Sigmoid colon (tissue), 6 donors: ENCODE measurements at regions not wholly inside any gene's neighbourhood (a gene's known extent, or its start where the extent isn't known, plus 50 kb on each side); places are given as distances from the start of the nearest gene placed in this dataset.

ENCODE experiments used
- DNase-seq: peaks from one replicate; pipeline ENCODE4 v3.0.0-alpha.2; 2019
- H3K27ac ChIP-seq, 4 donors: fragments of 200-600 bp; sonication (generic); one replicate each; pipeline ENCODE4 v1.5.1; 2016 to 2019; ENCODE audit warnings: mild to moderate bottlenecking in 1 of 4
- H3K27me3 ChIP-seq, 3 donors: fragments of 200-600 bp; sonication (generic); one replicate each; pipeline ENCODE4 v1.5.1; 2019; ENCODE audit warnings: mild to moderate bottlenecking in 1 of 3
- H3K36me3 ChIP-seq, 4 donors: fragments of 200-600 bp; sonication (generic); one replicate each; pipeline ENCODE4 v1.5.1; 2016 to 2019
- H3K4me1 ChIP-seq, 4 donors: fragments of 200-600 bp; sonication (generic); one replicate each; pipeline ENCODE4 v1.5.1; 2017 to 2019
- H3K4me3 ChIP-seq, 4 donors: fragments of 200-600 bp; sonication (generic); one replicate each; pipeline ENCODE4 v1.5.1; 2017 to 2019; ENCODE audit warnings: mild to moderate bottlenecking in 2 of 4, moderate library complexity in 1 of 4
- H3K9me3 ChIP-seq, 4 donors: fragments of 200-600 bp in 3 of 4; sonication (generic) in 3 of 4; one replicate each; pipeline versions ENCODE4 v1.5.1 to v1.6.1; 2013 to 2019
- CTCF ChIP-seq, 4 experiments: fragments of 450-650 bp in 3 of 4; fragments of 200-600 bp in 1 of 4; IDR thresholded peaks; one replicate each; pipeline ENCODE4 v1.5.1; 2016 to 2019; ENCODE audit warnings: antibody characterized with exemption in 4 of 4, mild to moderate bottlenecking in 3 of 4, moderate library complexity in 2 of 4
- EP300 ChIP-seq, 4 donors: sonication (generic); formaldehyde crosslinking; IDR thresholded peaks; one replicate each; pipeline ENCODE4 v1.6.1; 2017; ENCODE audit warnings: antibody characterized with exemption in 4 of 4
- POLR2A ChIP-seq, 2 donors: fragments of 450-650 bp; IDR thresholded peaks; one replicate each; pipeline ENCODE4 v1.6.1; 2016; ENCODE audit warnings: antibody characterized with exemption in 2 of 2, mild to moderate bottlenecking in 2 of 2, moderate library complexity in 2 of 2
- POLR2AphosphoS5 ChIP-seq, 4 donors: sonication (generic); formaldehyde crosslinking; IDR thresholded peaks; one replicate each; pipeline ENCODE4 v1.6.1; 2017; ENCODE audit warnings: antibody characterized with exemption in 4 of 4
- WGBS, 2 donors: extraction: QIAGEN DNeasy Blood & Tissue Kit; methylation state at CpG; one replicate each; pipeline ENCODE4 v1.1.7; 2013; 5-methylcytosine and 5-hydroxymethylcytosine counted together
- intact Hi-C: fragments of 100-400 bp; cut with DNase I; formaldehyde crosslinking; loops from one replicate; pipeline ENCODE4 v1.15.1; 2023
- donor health status: healthy with polysubstance abuse.
- donor health status: healthy.

DNA sequence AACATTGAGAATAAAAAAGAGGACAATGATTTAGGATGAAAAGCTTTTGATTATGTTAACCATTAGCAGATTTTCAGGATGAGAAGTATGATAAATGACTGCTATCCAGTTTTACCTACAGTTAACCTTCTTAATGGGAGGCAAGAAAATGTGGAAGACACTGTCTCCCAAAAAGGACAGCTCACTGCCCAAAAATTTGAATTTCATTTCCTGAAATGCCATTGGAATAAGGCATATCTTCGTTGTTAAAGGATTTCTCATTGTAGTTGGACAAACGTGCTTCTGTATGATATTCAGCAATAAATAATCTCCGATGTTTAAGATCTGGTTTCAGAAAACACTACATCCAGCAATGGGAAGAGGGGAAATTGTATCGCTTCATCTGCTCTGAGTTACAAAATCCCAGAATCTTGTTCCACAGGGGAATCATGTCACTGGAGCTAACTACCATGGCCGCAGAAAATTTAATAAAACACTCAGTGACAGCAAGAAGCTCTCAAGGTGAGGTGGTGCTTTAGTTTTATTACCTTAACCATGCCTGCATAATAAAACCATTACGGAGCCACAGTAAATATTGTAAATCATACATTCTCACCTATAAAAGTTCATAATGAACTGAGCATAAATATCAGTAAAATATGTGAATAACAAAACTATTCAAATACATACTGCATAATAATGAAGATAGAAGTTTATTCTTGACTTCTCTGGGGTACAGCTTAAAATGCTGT lies 552.3 kb downstream of the PCDH7 start:
- Histone ChIP-seq H3K27me3 (no peaks in the 10 kb centered on the region), H3K4me3 (no peak overlapping the region), H3K36me3 (no peaks in the 10 kb centered on the region), H3K9me3 (no peaks in the 10 kb centered on the region), H3K4me1 (no peaks in the 10 kb centered on the region), H3K27ac (no peak overlapping the region)
- no peak for DNase-seq
- intact Hi-C loops, result no loop called here
- 17 to 64% methylated on average over 6 of the region's 6 CpGs for WGBS, 2 donors
- TF ChIP-seq EP300 (IDR thresholded peaks at IDR 0.05), result no peak
- no peak for TF ChIP-seq POLR2A (IDR thresholded peaks at IDR 0.05)
- no peak for TF ChIP-seq POLR2AphosphoS5 (IDR thresholded peaks at IDR 0.05)
- no peak for TF ChIP-seq CTCF (IDR thresholded peaks at IDR 0.05)

DNA sequence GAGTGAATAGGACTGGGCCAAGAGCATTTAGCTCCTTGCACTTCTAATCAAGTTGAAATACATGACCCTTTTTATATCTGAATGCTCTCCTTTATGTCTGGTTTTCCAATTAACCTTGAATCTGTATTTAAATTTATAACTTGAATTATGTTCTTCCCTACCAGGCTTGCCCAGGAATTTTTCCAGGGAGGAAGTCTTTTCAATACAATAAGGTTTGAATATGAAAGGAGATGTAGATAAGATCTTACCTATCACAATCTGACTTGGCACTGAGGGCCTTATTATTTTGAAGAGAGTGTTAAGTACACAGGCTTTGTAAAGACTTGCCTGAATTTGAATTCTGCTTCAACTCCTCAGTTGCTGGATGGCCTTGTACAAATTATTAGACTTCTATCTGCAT lies 555.7 kb downstream of the PCDH7 start:
- Histone ChIP-seq H3K4me3 (no peak overlapping the region), H3K27me3 (no peaks in the 10 kb centered on the region), H3K9me3 (no peaks in the 10 kb centered on the region), H3K27ac (no peak overlapping the region), H3K36me3 (no peaks in the 10 kb centered on the region), H3K4me1 (no peaks in the 10 kb centered on the region)
- intact Hi-C loops, result no loop called here
- no peak for DNase-seq
- TF ChIP-seq POLR2AphosphoS5 (IDR thresholded peaks at IDR 0.05), result no peak
- TF ChIP-seq CTCF (IDR thresholded peaks at IDR 0.05), result no peak

- H3K27me3 ChIP-seq, result no peaks in the 10 kb centered on the region
- H3K9me3 ChIP-seq, result no peaks in the 10 kb centered on the region
- no peak for DNase-seq
- H3K4me3 ChIP-seq, result no peak overlapping the region
- TF ChIP-seq EP300 (IDR thresholded peaks at IDR 0.05) (no peak), POLR2AphosphoS5 (IDR thresholded peaks at IDR 0.05) (no peak), POLR2A (IDR thresholded peaks at IDR 0.05) (no peak), CTCF (IDR thresholded peaks at IDR 0.05) (no peak)
- H3K27ac ChIP-seq, result no peak overlapping the region
- intact Hi-C loops, result no loop called here
- 13 to 51% methylated on average over 4 of the region's 4 CpGs for WGBS, 2 donors
- H3K36me3 ChIP-seq, result no peaks in the 10 kb centered on the region
- no peaks in the 10 kb centered on the region for H3K4me1 ChIP-seq
These were observed 563.5 kb downstream of the PCDH7 start for GRCh38 chr4:31283679-31284078.

DNA sequence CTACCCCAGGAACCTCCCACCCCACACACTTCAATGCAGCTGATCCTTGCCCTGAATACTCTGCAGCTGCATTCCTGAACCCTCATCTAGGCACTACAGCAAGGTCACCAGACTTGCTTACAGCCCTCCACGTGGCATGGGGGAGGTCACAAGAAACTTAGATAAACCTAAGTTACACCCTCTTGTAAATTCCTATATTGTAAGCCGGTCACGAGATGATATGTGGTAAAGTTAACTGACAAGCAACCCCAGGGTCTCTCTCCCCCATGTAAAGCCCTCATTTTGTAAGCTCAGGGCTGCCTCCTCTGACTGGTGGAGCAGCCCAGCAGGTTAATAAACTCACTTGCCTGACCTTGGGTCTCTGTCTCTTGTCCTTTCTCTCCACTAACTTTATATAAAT lies 570.7 kb downstream of the PCDH7 start:
- H3K4me3 ChIP-seq, result no peak overlapping the region
- no peaks in the 10 kb centered on the region for H3K27me3 ChIP-seq
- WGBS, 2 donors, result 17 to 58% methylated on average over 3 of the region's 3 CpGs
- no peaks in the 10 kb centered on the region for H3K9me3 ChIP-seq
- TF ChIP-seq POLR2A (IDR thresholded peaks at IDR 0.05) (no peak), POLR2AphosphoS5 (IDR thresholded peaks at IDR 0.05) (no peak), CTCF (IDR thresholded peaks at IDR 0.05) (no peak), EP300 (IDR thresholded peaks at IDR 0.05) (no peak)
- H3K27ac ChIP-seq, result no peak overlapping the region
- no peaks in the 10 kb centered on the region for H3K4me1 ChIP-seq
- no peak for DNase-seq
- intact Hi-C loops, result no loop called here
- H3K36me3 ChIP-seq, result no peaks in the 10 kb centered on the region

DNA sequence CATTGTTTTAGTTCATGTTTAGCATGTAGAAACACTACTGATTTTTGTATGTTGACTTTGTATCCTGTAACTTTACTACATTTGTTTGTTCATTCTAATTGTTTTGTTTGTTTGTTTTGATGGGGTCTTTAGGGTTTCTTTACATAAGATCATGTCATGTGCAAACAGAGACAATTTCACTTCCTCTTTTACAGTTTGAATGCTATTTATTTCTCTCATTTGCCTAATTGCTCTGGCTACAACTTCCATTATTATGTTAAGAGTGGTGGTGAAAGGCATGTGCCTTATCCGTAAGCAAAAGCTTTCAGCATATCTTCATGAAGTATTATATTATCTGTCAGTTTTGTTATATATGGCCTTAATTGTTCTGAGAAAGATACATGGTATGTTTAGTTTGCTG lies 571.1 kb downstream of the PCDH7 start:
- TF ChIP-seq EP300 (IDR thresholded peaks at IDR 0.05) (no peak), POLR2AphosphoS5 (IDR thresholded peaks at IDR 0.05) (no peak), CTCF (IDR thresholded peaks at IDR 0.05) (no peak), POLR2A (IDR thresholded peaks at IDR 0.05) (no peak)
- Histone ChIP-seq H3K27me3 (no peaks in the 10 kb centered on the region), H3K9me3 (no peaks in the 10 kb centered on the region), H3K4me1 (no peaks in the 10 kb centered on the region), H3K27ac (no peak overlapping the region), H3K36me3 (no peaks in the 10 kb centered on the region), H3K4me3 (no peak overlapping the region)
- DNase-seq, result no peak
- 63 to 64% methylated on average over 1 of the region's 1 CpG for WGBS, 2 donors
- intact Hi-C loops, result no loop called here
